Activated T-helper 1 cell treated with anti-CD3 and anti-CD28 coated beads, Interleukin-12 subunit alpha, Interleukin-12 subunit beta, Interleukin-2, Interleukin-4 antibody, amounts not matched to agents 30 ng/mL and 10 ng/mL and 1 ng/mL, durations not matched to agents 14 hours and 24 hours and 36 hours (primary cell): ENCODE measurements at regions not wholly inside any gene's neighbourhood (a gene's known extent, or its start where the extent isn't known, plus 50 kb on each side); places are given as distances from the start of the nearest gene placed in this dataset.

Experiments
- DNase-seq: peaks from one replicate; pipeline ENCODE4 v3.0.0; 2021; ENCODE audit warnings: low spot score
- H3K27ac Mint-ChIP-seq: one replicate; pipeline ENCODE4 v1.8.0; 2021; ENCODE audit warnings: mild to moderate bottlenecking, mixed read lengths
- H3K27me3 Mint-ChIP-seq: one replicate; pipeline ENCODE4 v1.8.0; 2022; ENCODE audit warnings: mild to moderate bottlenecking, moderate library complexity, mixed read lengths; ENCODE audit not compliant: insufficient read depth
- H3K36me3 Mint-ChIP-seq: one replicate; pipeline ENCODE4 v1.8.0; 2021; ENCODE audit warnings: low read depth, mixed read lengths
- H3K4me1 Mint-ChIP-seq: one replicate; pipeline ENCODE4 v1.8.0; 2021; ENCODE audit warnings: low read depth, mixed read lengths
- H3K4me3 Mint-ChIP-seq: one replicate; pipeline ENCODE4 v1.8.0; 2021; ENCODE audit warnings: mild to moderate bottlenecking, moderate library complexity, mixed read lengths
- H3K9me3 Mint-ChIP-seq: one replicate; pipeline ENCODE4 v1.8.0; 2021; ENCODE audit warnings: mixed read lengths
- intact Hi-C: fragments of 100-400 bp; cut with micrococcal nuclease; formaldehyde crosslinking; loops from one replicate; pipeline ENCODE4 v1.15.1; 2024

- DNase-seq = no peak
- Mint-ChIP-seq H3K27ac (no peak overlapping the region), H3K4me3 (no peak overlapping the region), H3K9me3 (no peaks in the 10 kb centered on the region), H3K36me3 (no peaks in the 10 kb centered on the region), H3K27me3 (no peaks in the 10 kb centered on the region), H3K4me1 (no peaks in the 10 kb centered on the region)
- intact Hi-C loops = no loop called here
Observed at GRCh38 chr2:19709553-19709952, 192.2 kb downstream of the TTC32 start.

GRCh38 chr2:19708776-19709175 lies 193.0 kb downstream of the TTC32 start:
- Mint-ChIP-seq H3K4me1 (no peaks in the 10 kb centered on the region), H3K27ac (no peak overlapping the region), H3K4me3 (no peak overlapping the region), H3K9me3 (no peaks in the 10 kb centered on the region), H3K27me3 (no peaks in the 10 kb centered on the region), H3K36me3 (no peaks in the 10 kb centered on the region)
- DNase-seq = no peak
- intact Hi-C loops = no loop called here

DNA sequence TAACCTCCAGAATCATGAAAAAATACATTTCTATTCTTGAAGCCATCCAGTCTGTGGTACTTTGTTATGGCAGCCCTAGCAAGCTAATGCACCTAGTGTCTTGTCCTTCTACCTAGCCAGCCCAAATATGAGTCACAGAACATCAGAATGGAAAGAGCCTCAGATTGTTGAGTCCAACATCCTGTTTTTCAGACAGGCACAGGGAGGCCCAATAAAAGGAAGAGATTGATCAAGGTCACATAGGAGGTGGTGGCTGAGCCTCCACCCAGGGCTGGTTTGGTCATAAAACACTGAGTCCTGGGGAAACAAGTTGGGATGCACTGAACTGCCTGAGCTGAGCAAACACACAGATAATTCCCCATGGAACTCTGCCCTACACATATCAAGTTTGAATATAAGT lies 195.5 kb downstream of the TTC32 start:
- H3K36me3 Mint-ChIP-seq = no peaks in the 10 kb centered on the region
- no peaks in the 10 kb centered on the region for H3K9me3 Mint-ChIP-seq
- DNase-seq = no peak
- H3K4me3 Mint-ChIP-seq = no peak overlapping the region
- intact Hi-C loops = no loop called here
- no peak overlapping the region for H3K27ac Mint-ChIP-seq
- no peaks in the 10 kb centered on the region for H3K27me3 Mint-ChIP-seq
- no peaks in the 10 kb centered on the region for H3K4me1 Mint-ChIP-seq

- Mint-ChIP-seq H3K4me1 (no peaks in the 10 kb centered on the region), H3K27ac (no peak overlapping the region), H3K36me3 (no peaks in the 10 kb centered on the region), H3K27me3 (no peaks in the 10 kb centered on the region), H3K9me3 (peaks cover 8% of the 10 kb centered on the region), H3K4me3 (no peak overlapping the region)
- no peak for DNase-seq
- intact Hi-C loops = no loop called here
Observed at GRCh38 chr2:19702267-19702666, 199.5 kb downstream of the TTC32 start.

GRCh38 chr2:19700861-19701585 lies 200.8 kb downstream of the TTC32 start:
- Mint-ChIP-seq H3K27ac (no peak overlapping the region), H3K36me3 (no peaks in the 10 kb centered on the region), H3K4me3 (no peak overlapping the region), H3K27me3 (no peaks in the 10 kb centered on the region), H3K4me1 (no peaks in the 10 kb centered on the region), H3K9me3 (peaks cover 11% of the 10 kb centered on the region)
- intact Hi-C loops = no loop called here
- DNase-seq = no peak

DNA sequence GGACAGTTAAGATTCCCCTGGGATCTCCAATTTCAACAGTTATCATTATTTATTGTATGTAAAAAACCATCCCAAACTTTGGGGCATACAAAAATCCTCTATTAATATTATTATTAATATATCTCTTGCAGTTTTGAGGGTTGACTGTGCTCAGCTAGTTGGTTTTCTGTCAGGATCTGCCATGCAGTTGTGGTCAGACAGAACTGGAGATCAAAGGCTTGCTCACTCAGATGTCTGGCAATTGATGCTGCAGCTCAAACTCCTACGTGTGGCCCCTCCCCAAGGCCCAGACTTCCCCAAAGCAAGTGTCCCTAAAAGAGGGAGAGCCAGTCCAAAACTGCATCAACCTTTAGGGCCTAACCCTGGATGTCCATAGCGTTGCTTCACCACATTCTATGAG lies 204.7 kb downstream of the TTC32 start:
- Mint-ChIP-seq H3K4me3 (no peak overlapping the region), H3K9me3 (peaks cover 11% of the 10 kb centered on the region), H3K27me3 (no peaks in the 10 kb centered on the region), H3K36me3 (no peaks in the 10 kb centered on the region), H3K27ac (no peak overlapping the region), H3K4me1 (no peaks in the 10 kb centered on the region)
- no peak for DNase-seq
- intact Hi-C loops = no loop called here

GRCh38 chr2:19695706-19696105 lies 206.1 kb downstream of the TTC32 start:
- Mint-ChIP-seq H3K27me3 (no peaks in the 10 kb centered on the region), H3K4me3 (no peak overlapping the region), H3K9me3 (peaks cover 11% of the 10 kb centered on the region), H3K4me1 (no peaks in the 10 kb centered on the region), H3K36me3 (no peaks in the 10 kb centered on the region), H3K27ac (no peak overlapping the region)
- intact Hi-C loops = no loop called here
- no peak for DNase-seq

GRCh38 chr2:19691892-19692291 lies 209.9 kb downstream of the TTC32 start:
- Mint-ChIP-seq H3K27me3 (no peaks in the 10 kb centered on the region), H3K36me3 (no peaks in the 10 kb centered on the region), H3K9me3 (no peaks in the 10 kb centered on the region), H3K4me1 (no peaks in the 10 kb centered on the region), H3K4me3 (no peak overlapping the region), H3K27ac (no peak overlapping the region)
- intact Hi-C loops = no loop called here
- DNase-seq = no peak

GRCh38 chr2:19690429-19690828 lies 211.4 kb downstream of the TTC32 start:
- DNase-seq = no peak
- intact Hi-C loops = no loop called here
- H3K9me3 Mint-ChIP-seq = no peaks in the 10 kb centered on the region
- no peaks in the 10 kb centered on the region for H3K4me1 Mint-ChIP-seq
- H3K27ac Mint-ChIP-seq = no peak overlapping the region
- H3K27me3 Mint-ChIP-seq = no peaks in the 10 kb centered on the region
- H3K36me3 Mint-ChIP-seq = no peaks in the 10 kb centered on the region
- H3K4me3 Mint-ChIP-seq = no peak overlapping the region

GRCh38 chr2:19689646-19690168 lies 212.1 kb downstream of the TTC32 start:
- no peak overlapping the region for H3K27ac Mint-ChIP-seq
- H3K4me1 Mint-ChIP-seq = no peaks in the 10 kb centered on the region
- no peaks in the 10 kb centered on the region for H3K9me3 Mint-ChIP-seq
- intact Hi-C loops = no loop called here
- H3K36me3 Mint-ChIP-seq = no peaks in the 10 kb centered on the region
- DNase-seq = no peak
- H3K4me3 Mint-ChIP-seq = no peak overlapping the region
- H3K27me3 Mint-ChIP-seq = no peaks in the 10 kb centered on the region

- no peak for DNase-seq
- H3K4me3 Mint-ChIP-seq = no peak overlapping the region
- no peak overlapping the region for H3K27ac Mint-ChIP-seq
- H3K9me3 Mint-ChIP-seq = no peaks in the 10 kb centered on the region
- H3K36me3 Mint-ChIP-seq = no peaks in the 10 kb centered on the region
- H3K27me3 Mint-ChIP-seq = no peaks in the 10 kb centered on the region
- intact Hi-C loops = no loop called here
- H3K4me1 Mint-ChIP-seq = no peaks in the 10 kb centered on the region
Observed at GRCh38 chr2:19688059-19688458, 213.7 kb downstream of the TTC32 start.

- Mint-ChIP-seq H3K27ac (no peak overlapping the region), H3K36me3 (no peaks in the 10 kb centered on the region), H3K4me3 (no peak overlapping the region), H3K4me1 (no peaks in the 10 kb centered on the region), H3K9me3 (no peaks in the 10 kb centered on the region), H3K27me3 (no peaks in the 10 kb centered on the region)
- no peak for DNase-seq
- intact Hi-C loops = no loop called here
Observed at GRCh38 chr2:19687017-19687659, 214.6 kb downstream of the TTC32 start.

DNA sequence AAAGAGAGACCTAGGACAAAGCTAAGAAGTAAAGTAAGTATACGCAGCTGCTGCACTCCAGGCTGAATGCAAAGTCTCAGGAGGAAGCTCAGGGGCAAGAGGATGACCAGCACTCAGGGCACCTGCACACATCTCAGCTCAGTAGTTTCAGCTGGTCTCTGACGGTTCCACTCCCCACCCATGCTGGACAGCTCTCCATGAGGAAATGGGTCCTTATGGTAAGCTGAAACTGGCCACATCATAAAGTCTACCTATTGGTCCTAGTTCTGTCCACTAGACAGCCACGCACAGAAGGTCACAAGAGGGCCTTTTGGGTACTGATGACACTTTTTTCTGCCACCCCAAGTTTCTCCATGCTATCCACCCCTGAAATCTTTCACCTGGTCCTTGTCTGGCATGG lies 215.3 kb downstream of the TTC32 start:
- H3K4me3 Mint-ChIP-seq = no peak overlapping the region
- DNase-seq = no peak
- intact Hi-C loops = no loop called here
- no peak overlapping the region for H3K27ac Mint-ChIP-seq
- no peaks in the 10 kb centered on the region for H3K4me1 Mint-ChIP-seq
- H3K9me3 Mint-ChIP-seq = no peaks in the 10 kb centered on the region
- no peaks in the 10 kb centered on the region for H3K36me3 Mint-ChIP-seq
- H3K27me3 Mint-ChIP-seq = no peaks in the 10 kb centered on the region
